ENCODE measurements at regions not wholly inside any gene's neighbourhood (a gene's known extent, or its start where the extent isn't known, plus 50 kb on each side); places are given as distances from the start of the nearest gene placed in this dataset.

- no peak overlapping the region for H3K4me3 ChIP-seq (replicated peaks; ENCODE audit: low read depth, low read length)
- TF ChIP-seq CTCF (IDR thresholded peaks at IDR 0.05; ENCODE audit: low read depth, low read length, missing control alignments), result no peak
- no peak for DNase-seq (ENCODE audit: extremely low read depth, low read depth)
Observed at GRCh38 chr22:44380756-44381486, 68.2 kb upstream of the SHISAL1 start.

GRCh38 chr22:44379817-44380755 is 67.3 kb upstream of the SHISAL1 start:
- H3K4me3 ChIP-seq (replicated peaks; ENCODE audit: low read depth, low read length), result no peak overlapping the region
- no peak for DNase-seq (ENCODE audit: extremely low read depth, low read depth)
- no peak for TF ChIP-seq CTCF (IDR thresholded peaks at IDR 0.05; ENCODE audit: low read depth, low read length, missing control alignments)

DNA sequence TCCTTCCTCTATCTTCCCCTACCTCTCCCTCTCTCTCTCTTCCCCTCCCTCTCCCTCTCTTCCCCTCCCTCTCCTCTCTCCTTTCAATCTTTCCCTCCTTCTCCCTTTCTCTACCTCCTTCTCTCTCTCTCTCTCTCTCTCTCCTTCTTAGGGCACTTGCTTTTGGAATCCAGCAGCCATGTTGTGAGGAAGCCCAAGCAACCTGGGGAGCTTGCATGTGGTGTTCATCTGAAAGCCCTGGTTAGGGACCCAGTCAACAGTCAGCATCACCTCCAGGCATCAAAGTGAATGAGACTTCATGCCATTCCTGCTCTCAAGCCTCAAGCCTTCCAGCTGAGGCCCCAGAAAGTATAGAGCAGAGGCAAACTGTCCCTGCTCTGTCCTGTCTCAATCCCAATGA is 65.6 kb upstream of the SHISAL1 start:
- no peak for TF ChIP-seq CTCF (IDR thresholded peaks at IDR 0.05; ENCODE audit: low read depth, low read length, missing control alignments)
- no peak for DNase-seq (ENCODE audit: extremely low read depth, low read depth)
- no peak overlapping the region for H3K4me3 ChIP-seq (replicated peaks; ENCODE audit: low read depth, low read length)

DNA sequence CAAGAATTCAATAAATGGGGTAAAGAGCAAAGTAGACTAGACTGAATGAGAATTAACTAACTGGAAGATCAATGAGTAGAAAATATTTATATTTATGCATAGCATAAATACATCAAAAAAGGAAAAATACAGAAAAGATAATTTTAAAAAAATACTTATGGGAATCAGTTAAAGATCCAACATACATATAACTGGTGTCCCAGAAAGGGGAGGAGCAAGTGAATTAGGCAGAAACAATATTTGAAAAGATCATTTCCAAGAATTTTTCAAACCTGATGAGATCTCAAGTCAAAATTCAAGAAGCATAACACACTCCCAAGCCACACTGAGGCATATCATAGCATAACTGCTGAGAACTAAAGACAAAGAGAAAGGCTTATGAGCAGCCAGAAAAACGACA is 62.7 kb upstream of the SHISAL1 start:
- DNase-seq (ENCODE audit: extremely low read depth, low read depth), result no peak
- TF ChIP-seq CTCF (IDR thresholded peaks at IDR 0.05; ENCODE audit: low read depth, low read length, missing control alignments), result no peak
- H3K4me3 ChIP-seq (replicated peaks; ENCODE audit: low read depth, low read length), result no peak overlapping the region

- H3K4me3 ChIP-seq (replicated peaks; ENCODE audit: low read depth, low read length), result no peak overlapping the region
- no peak for DNase-seq (ENCODE audit: extremely low read depth, low read depth)
- TF ChIP-seq CTCF (IDR thresholded peaks at IDR 0.05; ENCODE audit: low read depth, low read length, missing control alignments), result no peak
Observed at GRCh38 chr22:44373234-44373633, 60.5 kb upstream of the SHISAL1 start.

GRCh38 chr22:44372611-44373010 is 59.9 kb upstream of the SHISAL1 start:
- no peak overlapping the region for H3K4me3 ChIP-seq (replicated peaks; ENCODE audit: low read depth, low read length)
- DNase-seq (ENCODE audit: extremely low read depth, low read depth), result no peak
- no peak for TF ChIP-seq CTCF (IDR thresholded peaks at IDR 0.05; ENCODE audit: low read depth, low read length, missing control alignments)

Data from HFF-Myc (cell line).